ENCODE measurements at regions not wholly inside any gene's neighbourhood (a gene's known extent, or its start where the extent isn't known, plus 50 kb on each side); places are given as distances from the start of the nearest gene placed in this dataset.

DNA sequence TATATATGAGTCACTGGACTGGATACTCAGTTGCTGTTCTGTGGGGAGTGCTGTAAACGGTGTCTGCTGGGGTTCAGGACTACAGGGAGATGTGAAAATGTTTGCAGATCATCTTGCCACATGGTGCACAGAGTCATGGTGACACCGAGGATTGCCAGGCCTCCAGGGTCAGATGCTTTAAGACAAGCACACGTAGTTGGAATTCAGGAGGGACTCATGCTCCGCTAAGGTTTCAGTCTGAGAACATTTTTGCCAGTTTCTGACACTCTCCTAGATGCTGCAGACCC is 211.3 kb downstream of the CXCL12 start:
- Histone ChIP-seq H3K4me3 (ENCODE audit: low read depth, low read length) (no peak overlapping the region), H3K27me3 (ENCODE audit: control insufficient read depth, insufficient read depth, low read length) (0 out of 2 replicates have a peak, but pooled peaks cover 4% of the 10 kb centered on the region), H3K36me3 (ENCODE audit: control insufficient read depth, insufficient read depth, low read length) (no peaks in the 10 kb centered on the region)
- no peak for DNase-seq (ENCODE audit: low read depth)
- no peak for TF ChIP-seq CTCF (IDR thresholded peaks at IDR 0.05; ENCODE audit: insufficient read depth, low read depth, low read length)
- ChIA-PET CTCF (interaction anchor here (0.7 to 1.6 kb wide), 2 partner anchors 13 to 39 kb away, joined by 3 read pairs; no protein-coding TSS in a partner anchor), POLR2A (no interaction called here)

GRCh38 chr10:44172883-44173607 is 211.9 kb downstream of the CXCL12 start:
- Histone ChIP-seq H3K36me3 (ENCODE audit: control insufficient read depth, insufficient read depth, low read length) (no peaks in the 10 kb centered on the region), H3K4me3 (ENCODE audit: low read depth, low read length) (no peak overlapping the region), H3K27me3 (ENCODE audit: control insufficient read depth, insufficient read depth, low read length) (0 out of 2 replicates have a peak, but pooled peaks cover 4% of the 10 kb centered on the region)
- no peak for DNase-seq (ENCODE audit: low read depth)
- no peak for TF ChIP-seq CTCF (IDR thresholded peaks at IDR 0.05; ENCODE audit: insufficient read depth, low read depth, low read length)
- CTCF ChIA-PET = interaction anchor here (0.5 to 1.6 kb wide), 3 partner anchors 13 to 184 kb away, joined by 3 read pairs; no protein-coding TSS in a partner anchor
- POLR2A ChIA-PET = no interaction called here

- TF ChIP-seq CTCF (IDR thresholded peaks at IDR 0.05; ENCODE audit: insufficient read depth, low read depth, low read length) = no peak
- H3K27me3 ChIP-seq (ENCODE audit: control insufficient read depth, insufficient read depth, low read length) = 0 out of 2 replicates have a peak, but pooled peaks cover 7% of the 10 kb centered on the region
- POLR2A ChIA-PET = no interaction called here
- H3K36me3 ChIP-seq (ENCODE audit: control insufficient read depth, insufficient read depth, low read length) = no peaks in the 10 kb centered on the region
- DNase-seq (ENCODE audit: low read depth) = no peak
- H3K4me3 ChIP-seq (ENCODE audit: low read depth, low read length) = no peak overlapping the region
- CTCF ChIA-PET = interaction anchor here (0.8 kb wide), 1 partner anchor 55 kb away, joined by 3 read pairs; no protein-coding TSS in a partner anchor
Measured at GRCh38 chr10:44171765-44172164, 213.1 kb downstream of the CXCL12 start.

- ChIA-PET CTCF (interaction anchor here (0.8 kb wide), 1 partner anchor 28 kb away, joined by 3 read pairs; no protein-coding TSS in a partner anchor), POLR2A (no interaction called here)
- Histone ChIP-seq H3K36me3 (ENCODE audit: control insufficient read depth, insufficient read depth, low read length) (no peaks in the 10 kb centered on the region), H3K27me3 (ENCODE audit: control insufficient read depth, insufficient read depth, low read length) (0 out of 2 replicates have a peak, but pooled peaks cover 2% of the 10 kb centered on the region), H3K4me3 (ENCODE audit: low read depth, low read length) (no peak overlapping the region)
- no peak for DNase-seq (ENCODE audit: low read depth)
- TF ChIP-seq CTCF (IDR thresholded peaks at IDR 0.05; ENCODE audit: insufficient read depth, low read depth, low read length) = no peak
Measured at GRCh38 chr10:44168478-44168877, 216.4 kb downstream of the CXCL12 start.

DNA sequence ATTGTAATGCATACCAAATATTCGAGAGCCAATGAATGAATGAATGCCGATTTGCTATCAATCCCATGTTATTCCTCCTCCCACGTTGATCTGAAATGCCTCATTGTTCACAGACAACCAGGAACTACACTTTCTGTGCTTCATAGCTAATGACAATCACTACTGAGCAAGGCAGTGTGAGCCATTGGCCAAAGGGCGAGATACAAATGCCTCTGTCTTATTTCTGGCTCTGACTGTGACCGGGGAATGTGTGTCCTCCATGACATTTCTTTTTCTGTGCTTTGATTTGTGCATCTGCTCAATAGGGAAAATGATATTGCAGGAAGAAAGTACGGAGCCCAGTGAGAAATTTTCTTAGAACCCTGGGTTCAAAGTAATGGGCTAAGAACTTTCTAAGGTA is 217.1 kb downstream of the CXCL12 start:
- Histone ChIP-seq H3K36me3 (ENCODE audit: control insufficient read depth, insufficient read depth, low read length) (no peaks in the 10 kb centered on the region), H3K4me3 (ENCODE audit: low read depth, low read length) (no peak overlapping the region), H3K27me3 (ENCODE audit: control insufficient read depth, insufficient read depth, low read length) (0 out of 2 replicates have a peak, but pooled peaks cover 2% of the 10 kb centered on the region)
- TF ChIP-seq CTCF (IDR thresholded peaks at IDR 0.05; ENCODE audit: insufficient read depth, low read depth, low read length) = no peak
- ChIA-PET POLR2A (no interaction called here), CTCF (interaction anchor here (0.8 kb wide), 1 partner anchor 29 kb away, joined by 3 read pairs; no protein-coding TSS in a partner anchor)
- DNase-seq (ENCODE audit: low read depth) = no peak
